Lower lobe of right lung (tissue), 2 donors: ENCODE measurements at regions not wholly inside any gene's neighbourhood (a gene's known extent, or its start where the extent isn't known, plus 50 kb on each side); places are given as distances from the start of the nearest gene placed in this dataset.
A peak's percentile ranks its signal among the peaks of the same experiment; 100 is the strongest.

Experiments
- ATAC-seq, 2 donors: fragments of 200-7000 bp; cut with Tn5 transposase; one replicate each; pipeline ENCODE4 v1.9.1; 2020 to 2022; ENCODE audit warnings: mild to moderate bottlenecking in 2 of 2, moderate library complexity in 2 of 2
- DNase-seq: peaks from one replicate; pipeline ENCODE4 v3.0.0-alpha.2; 2020
- H3K27ac ChIP-seq: fragments of 200-600 bp; one replicate; pipeline ENCODE4 v1.8.0; 2022
- H3K27me3 ChIP-seq: fragments of 200-600 bp; one replicate; pipeline ENCODE4 v1.8.0; 2022; ENCODE audit warnings: low read depth
- H3K36me3 ChIP-seq: fragments of 200-600 bp; one replicate; pipeline ENCODE4 v1.8.0; 2022; ENCODE audit warnings: mild to moderate bottlenecking
- H3K4me1 ChIP-seq: fragments of 200-600 bp; one replicate; pipeline ENCODE4 v1.8.0; 2022
- H3K4me3 ChIP-seq: fragments of 200-600 bp; one replicate; pipeline ENCODE4 v1.8.0; 2022; ENCODE audit warnings: mild to moderate bottlenecking
- H3K9me3 ChIP-seq: fragments of 200-600 bp; one replicate; pipeline ENCODE4 v1.8.0; 2022
- intact Hi-C: fragments of 100-400 bp; cut with DNase I; formaldehyde crosslinking; loops from one replicate; pipeline ENCODE4 v1.11.0; 2022
- TF ChIP-seq, protein P1 (sequence below): fragments of 200-600 bp; IDR thresholded peaks from one replicate; pipeline ENCODE4 v1.8.0; 2022; ENCODE audit warnings: antibody characterized with exemption, mild to moderate bottlenecking
- donor health status: DM: no; HTN: yes; CAD: no; lungs with severe emphysema.

DNA sequence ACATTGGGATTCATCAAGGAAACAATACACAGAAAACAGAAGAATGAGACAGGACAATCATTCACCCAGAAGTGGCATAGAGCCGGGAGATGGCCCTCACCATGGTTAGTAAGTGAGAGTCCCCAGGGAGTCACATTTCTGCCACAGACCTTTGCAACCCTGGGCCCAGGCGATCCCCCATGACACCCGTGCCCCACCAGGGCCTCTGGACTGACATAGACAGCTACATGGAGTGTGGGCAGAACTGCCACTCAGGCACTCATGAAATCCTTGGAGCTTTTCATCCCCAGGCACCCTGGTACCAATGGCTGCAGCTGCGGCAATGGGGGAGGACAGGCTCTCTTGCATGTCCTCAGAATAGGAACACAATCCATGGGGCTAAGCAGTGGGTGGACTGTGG is 174.5 kb upstream of the TRPC4 start:
- no peak for DNase-seq
- no peak overlapping the region for H3K27ac ChIP-seq
- H3K4me3 ChIP-seq = no peak overlapping the region
- TF ChIP-seq, protein P1, sequence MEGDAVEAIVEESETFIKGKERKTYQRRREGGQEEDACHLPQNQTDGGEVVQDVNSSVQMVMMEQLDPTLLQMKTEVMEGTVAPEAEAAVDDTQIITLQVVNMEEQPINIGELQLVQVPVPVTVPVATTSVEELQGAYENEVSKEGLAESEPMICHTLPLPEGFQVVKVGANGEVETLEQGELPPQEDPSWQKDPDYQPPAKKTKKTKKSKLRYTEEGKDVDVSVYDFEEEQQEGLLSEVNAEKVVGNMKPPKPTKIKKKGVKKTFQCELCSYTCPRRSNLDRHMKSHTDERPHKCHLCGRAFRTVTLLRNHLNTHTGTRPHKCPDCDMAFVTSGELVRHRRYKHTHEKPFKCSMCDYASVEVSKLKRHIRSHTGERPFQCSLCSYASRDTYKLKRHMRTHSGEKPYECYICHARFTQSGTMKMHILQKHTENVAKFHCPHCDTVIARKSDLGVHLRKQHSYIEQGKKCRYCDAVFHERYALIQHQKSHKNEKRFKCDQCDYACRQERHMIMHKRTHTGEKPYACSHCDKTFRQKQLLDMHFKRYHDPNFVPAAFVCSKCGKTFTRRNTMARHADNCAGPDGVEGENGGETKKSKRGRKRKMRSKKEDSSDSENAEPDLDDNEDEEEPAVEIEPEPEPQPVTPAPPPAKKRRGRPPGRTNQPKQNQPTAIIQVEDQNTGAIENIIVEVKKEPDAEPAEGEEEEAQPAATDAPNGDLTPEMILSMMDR = no peak
- no peaks in the 10 kb centered on the region for H3K27me3 ChIP-seq
- H3K9me3 ChIP-seq = no peaks in the 10 kb centered on the region
- H3K4me1 ChIP-seq = no peaks in the 10 kb centered on the region
- intact Hi-C loops = no loop called here
- no peaks in the 10 kb centered on the region for H3K36me3 ChIP-seq
- peak in 1 of 2 donors; percentile 29 for ATAC-seq

DNA sequence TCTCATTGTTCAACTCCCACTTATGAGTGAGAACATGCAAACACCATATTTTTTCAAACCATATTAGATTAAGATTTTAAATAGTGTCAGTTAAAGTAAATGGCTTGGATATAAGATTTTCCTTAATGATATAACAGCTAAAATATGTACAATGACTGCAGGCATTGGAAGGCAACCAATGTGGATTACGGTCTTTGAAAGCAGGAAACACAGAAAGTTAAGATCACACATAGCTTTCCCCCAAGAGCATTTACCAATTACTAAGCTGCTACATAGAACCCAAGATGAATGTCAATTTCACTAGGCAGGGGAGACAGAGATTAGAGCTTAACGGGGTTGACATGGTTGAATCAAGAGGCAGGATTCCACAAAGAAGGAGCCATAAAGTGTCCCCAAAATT is 173.2 kb upstream of the TRPC4 start:
- DNase-seq (no peak), ATAC-seq (no peak)
- Histone ChIP-seq H3K27me3 (no peaks in the 10 kb centered on the region), H3K27ac (no peak overlapping the region), H3K36me3 (no peaks in the 10 kb centered on the region), H3K9me3 (no peaks in the 10 kb centered on the region), H3K4me1 (no peaks in the 10 kb centered on the region), H3K4me3 (no peak overlapping the region)
- TF ChIP-seq, protein P1 = no peak
- intact Hi-C loops = no loop called here

DNA sequence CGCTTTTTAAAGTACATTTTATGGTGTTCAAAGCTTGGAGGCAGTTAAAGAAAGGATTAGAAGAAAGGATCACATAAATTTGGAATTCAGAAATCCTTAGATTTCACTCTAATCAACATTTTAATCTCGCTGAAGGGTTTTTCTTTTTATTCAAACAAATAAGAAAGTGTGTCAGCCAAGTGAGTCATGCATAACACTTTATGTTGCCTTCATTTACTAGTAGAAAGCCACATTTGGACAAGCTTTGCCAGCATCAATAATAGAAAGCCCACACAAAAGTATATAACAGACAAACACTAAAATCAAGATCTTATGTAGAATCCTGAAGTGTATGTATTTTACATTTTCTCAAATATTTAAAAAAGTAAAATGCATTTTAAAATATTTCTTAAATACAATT is 154.9 kb upstream of the TRPC4 start:
- no peak for DNase-seq
- Histone ChIP-seq H3K27me3 (no peaks in the 10 kb centered on the region), H3K4me3 (no peak overlapping the region), H3K4me1 (no peaks in the 10 kb centered on the region), H3K27ac (no peak overlapping the region), H3K36me3 (no peaks in the 10 kb centered on the region), H3K9me3 (peaks cover 23% of the 10 kb centered on the region)
- TF ChIP-seq, protein P1 = no peak
- intact Hi-C loops = no loop called here
- ATAC-seq = no peak

DNA sequence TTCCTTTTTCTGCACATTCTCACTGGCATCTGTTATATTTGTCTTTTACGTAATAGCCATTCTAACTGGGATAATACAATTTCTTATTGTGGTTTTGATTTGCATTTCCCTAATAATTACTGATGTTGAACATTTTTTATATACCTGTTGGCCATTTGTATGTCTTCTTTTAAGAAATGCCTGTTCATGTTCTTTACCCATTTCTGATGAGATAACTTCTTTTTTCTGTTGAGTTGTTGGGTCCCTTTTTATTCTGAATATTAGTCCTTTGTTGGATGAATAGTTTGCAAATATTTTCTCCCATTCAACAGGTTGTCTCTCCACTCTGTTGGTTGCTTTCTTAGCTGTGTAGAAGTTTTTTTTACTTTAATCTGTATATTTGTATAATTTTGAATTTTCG is 147.7 kb upstream of the TRPC4 start:
- intact Hi-C loops = no loop called here
- Histone ChIP-seq H3K9me3 (peaks cover 32% of the 10 kb centered on the region), H3K4me1 (no peaks in the 10 kb centered on the region), H3K36me3 (no peaks in the 10 kb centered on the region), H3K4me3 (no peak overlapping the region), H3K27ac (no peak overlapping the region), H3K27me3 (no peaks in the 10 kb centered on the region)
- no peak for DNase-seq
- TF ChIP-seq, protein P1 = no peak
- ATAC-seq = no peak

DNA sequence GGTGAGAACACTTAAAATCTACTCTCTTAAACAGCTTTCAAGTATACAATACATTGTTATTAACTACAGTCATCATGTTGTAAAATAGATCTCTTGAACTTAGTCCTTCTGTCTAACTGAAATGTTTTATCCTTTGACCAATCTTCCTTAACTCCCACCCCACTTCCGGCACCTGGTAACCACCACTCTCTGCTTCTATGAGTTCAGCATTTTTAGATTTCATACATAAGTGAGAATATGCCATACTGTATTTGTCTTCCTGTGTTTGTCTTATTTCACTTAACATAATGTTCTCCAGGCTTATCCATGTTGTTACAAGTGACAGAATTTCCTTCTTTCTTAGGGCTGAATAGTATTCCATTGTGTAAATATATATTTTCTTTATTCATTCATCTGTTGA is 144.1 kb upstream of the TRPC4 start:
- ATAC-seq (no peak), DNase-seq (no peak)
- Histone ChIP-seq H3K4me1 (no peaks in the 10 kb centered on the region), H3K36me3 (no peaks in the 10 kb centered on the region), H3K27ac (no peak overlapping the region), H3K27me3 (no peaks in the 10 kb centered on the region), H3K9me3 (peaks cover 2% of the 10 kb centered on the region), H3K4me3 (no peak overlapping the region)
- TF ChIP-seq, protein P1 = no peak
- intact Hi-C loops = no loop called here

DNA sequence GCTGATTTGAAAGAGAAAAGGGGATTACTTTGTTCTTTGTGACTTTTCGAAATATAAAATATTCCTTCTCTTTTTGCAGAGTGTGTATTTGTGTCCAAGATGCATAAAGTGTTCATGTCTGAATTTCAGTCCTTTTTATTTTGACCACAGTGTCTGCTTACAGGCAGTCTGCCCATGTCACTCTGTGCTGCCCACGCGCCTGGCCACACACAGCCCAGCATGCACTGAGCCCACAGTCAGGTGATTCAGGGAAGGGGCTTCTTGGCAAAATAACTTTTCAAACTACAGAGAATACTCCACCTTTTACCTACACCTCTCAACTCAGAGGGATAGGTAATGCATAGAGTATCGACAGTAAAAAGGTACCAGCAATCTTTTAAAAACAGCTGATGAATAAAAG is 142.5 kb upstream of the TRPC4 start:
- intact Hi-C loops = no loop called here
- Histone ChIP-seq H3K36me3 (no peaks in the 10 kb centered on the region), H3K27ac (no peak overlapping the region), H3K4me1 (no peaks in the 10 kb centered on the region), H3K9me3 (no peaks in the 10 kb centered on the region), H3K4me3 (no peak overlapping the region), H3K27me3 (no peaks in the 10 kb centered on the region)
- TF ChIP-seq, protein P1 = no peak
- DNase-seq (no peak), ATAC-seq (no peak)
